Inflammatory macrophage treated with lipopolysaccharide for 1 hour (primary cell): ENCODE measurements at regions not wholly inside any gene's neighbourhood (a gene's known extent, or its start where the extent isn't known, plus 50 kb on each side); places are given as distances from the start of the nearest gene placed in this dataset.

Experiments used
- DNase-seq, 2 donors: peaks; one replicate each; pipeline ENCODE4 v3.0.0-alpha.2; 2020 to 2022

DNA sequence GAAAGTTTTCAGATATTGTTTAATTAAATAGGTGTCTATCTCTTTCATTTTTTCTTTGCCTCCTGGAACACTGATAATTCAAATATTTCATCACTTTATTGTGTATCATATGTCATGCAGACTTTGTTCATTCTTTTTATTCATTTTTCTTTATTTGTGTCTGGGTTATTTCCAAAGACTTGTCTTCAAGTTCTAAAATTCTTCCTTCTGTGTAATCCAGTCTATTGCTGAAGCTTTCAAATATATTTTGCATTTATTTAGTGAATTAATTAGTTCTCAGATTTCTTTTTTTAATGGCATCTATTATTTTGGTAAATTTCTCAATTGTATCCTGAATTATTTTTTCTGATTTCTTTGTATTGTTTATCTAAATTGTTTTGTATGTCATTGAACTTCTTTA is 70.1 kb downstream of the ZNF330 start:
- no peak for DNase-seq

DNA sequence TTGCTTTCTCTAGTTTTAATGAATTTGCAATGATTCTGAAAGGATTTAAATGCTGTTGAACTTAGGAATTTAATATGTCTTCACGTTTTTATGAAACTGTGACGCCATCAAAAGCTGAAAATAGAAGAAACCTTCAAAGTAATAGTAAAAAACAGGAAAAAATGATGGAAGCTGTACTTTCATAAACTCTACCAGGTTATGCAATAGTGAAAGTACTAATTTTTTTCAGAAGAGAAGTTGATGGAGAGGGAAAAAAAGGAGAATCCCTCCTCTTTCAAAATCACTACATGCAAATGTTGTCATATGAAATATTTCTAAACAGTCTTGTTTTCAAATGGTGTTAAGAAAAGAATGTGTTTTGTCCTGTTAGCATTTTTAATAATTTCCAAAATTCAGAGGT is 73.6 kb downstream of the ZNF330 start:
- peak; percentile 85 to 93 for DNase-seq

DNA sequence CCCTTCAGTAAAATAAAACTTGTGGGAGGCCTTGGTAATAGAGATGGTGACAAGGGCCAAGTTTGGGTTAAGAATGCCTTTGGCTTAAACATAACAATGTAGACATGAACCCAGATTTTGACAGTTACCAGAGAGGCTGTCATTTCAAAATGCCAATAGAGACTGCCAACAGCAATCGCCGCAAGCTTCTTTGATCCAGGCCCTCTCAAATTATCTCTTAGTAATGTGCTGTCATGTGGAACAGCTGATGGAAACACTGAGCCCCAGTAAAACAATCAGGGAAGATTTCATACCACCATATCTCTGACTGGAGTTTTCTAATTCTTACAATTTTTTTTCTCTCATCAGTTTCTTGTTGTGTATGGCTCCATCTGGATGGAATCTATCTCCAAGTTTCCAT is 80.5 kb downstream of the ZNF330 start:
- DNase-seq = no peak

DNA sequence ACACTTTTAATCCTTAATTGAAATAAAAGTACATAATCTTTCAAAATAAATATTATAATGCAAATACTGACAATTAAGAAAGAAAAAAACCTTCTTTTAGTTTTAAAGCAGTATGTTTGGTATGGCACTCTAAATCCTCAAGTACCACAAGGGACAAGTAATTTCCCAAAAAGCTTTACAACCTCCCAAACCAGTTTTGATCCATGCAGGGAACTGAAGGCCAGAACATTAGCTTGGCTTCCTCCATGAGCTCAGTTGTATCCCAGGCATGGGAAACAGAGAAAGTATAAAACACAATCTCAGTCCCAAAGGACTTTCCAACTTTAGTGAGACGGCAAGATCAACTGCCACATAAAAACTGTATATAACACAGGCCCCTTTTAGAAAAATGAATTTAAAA is 82.2 kb downstream of the ZNF330 start:
- no peak for DNase-seq

DNA sequence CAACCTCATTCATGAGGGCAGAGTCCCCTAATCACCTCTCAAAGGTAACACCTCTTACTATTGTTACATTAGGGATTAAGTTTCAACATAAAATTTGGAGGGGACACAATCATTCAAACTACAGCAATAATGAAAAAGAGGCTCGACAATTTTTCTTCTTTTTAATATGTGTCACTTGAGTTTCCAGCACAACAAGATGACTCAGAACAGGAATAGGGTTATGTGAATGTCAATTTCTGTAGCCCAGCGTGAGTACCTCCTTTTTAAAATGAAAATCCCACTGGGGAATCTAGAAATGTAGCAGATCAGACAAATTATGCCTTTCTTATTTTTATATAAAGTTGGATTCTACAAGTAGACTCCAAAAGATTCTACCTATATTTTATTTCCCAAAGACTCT is 83.7 kb downstream of the ZNF330 start:
- no peak for DNase-seq

DNA sequence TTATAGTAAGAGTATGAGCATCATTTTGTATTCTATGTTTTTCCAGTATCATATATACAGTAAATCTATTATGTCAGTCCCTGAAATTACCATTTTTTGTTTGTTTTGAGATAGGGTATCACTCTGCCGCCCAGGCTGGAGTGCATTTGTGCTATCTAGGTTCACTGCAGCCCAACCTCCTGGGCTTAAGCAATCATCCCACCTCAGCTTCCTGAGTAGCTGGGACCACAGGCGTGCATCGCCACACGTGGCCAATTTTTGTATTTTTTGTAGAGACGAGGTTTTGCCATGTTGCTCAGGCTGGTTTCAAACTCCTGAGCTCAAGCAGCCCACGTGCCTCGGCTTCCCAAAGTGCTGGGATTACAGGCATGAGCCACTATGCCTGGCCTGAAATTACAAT is 85.6 kb downstream of the ZNF330 start:
- no peak for DNase-seq

DNA sequence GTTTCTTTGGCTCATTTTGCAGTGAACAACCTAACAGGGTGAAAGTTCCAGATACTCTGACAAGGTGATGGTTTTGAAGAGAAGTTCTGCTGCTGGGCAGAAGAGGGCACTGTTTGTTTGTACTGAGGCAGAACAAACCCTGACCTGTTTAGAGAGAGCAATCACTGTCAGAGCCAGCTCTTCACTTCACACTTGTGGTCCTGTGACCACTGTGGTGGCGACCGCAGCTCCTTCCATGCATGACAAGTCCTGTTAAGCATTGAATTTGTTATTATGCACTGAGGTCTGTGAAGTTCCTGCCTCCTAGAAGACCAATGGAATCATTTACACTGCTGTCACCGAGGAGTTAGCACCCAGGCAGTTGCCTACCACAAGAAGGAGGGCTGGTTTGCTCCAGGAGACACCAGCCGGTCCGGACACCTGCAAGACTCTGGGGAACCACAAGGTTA is 86.6 kb downstream of the ZNF330 start:
- peak; percentile 48 to 66 for DNase-seq

DNA sequence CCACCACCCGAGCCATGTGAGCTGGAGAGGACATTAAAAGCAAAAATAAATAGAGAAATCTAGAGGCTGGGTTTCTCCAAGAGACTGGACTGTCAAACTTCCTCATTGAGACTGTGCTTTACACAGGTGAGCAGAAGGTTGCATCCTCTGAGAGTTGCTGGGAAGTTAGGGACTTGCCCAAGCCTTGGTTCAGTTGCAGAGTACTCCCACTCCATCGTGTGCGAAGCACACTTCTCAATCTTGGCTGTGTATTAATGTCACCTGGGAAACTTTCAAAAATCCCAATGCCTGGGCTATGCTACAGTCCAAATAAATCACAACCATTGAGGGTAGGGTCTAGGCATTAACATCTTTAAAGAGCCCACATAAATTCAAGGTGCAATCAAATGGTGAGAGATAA is 89.2 kb downstream of the ZNF330 start:
- DNase-seq = peak in 1 of 2 donors; percentile 54

DNA sequence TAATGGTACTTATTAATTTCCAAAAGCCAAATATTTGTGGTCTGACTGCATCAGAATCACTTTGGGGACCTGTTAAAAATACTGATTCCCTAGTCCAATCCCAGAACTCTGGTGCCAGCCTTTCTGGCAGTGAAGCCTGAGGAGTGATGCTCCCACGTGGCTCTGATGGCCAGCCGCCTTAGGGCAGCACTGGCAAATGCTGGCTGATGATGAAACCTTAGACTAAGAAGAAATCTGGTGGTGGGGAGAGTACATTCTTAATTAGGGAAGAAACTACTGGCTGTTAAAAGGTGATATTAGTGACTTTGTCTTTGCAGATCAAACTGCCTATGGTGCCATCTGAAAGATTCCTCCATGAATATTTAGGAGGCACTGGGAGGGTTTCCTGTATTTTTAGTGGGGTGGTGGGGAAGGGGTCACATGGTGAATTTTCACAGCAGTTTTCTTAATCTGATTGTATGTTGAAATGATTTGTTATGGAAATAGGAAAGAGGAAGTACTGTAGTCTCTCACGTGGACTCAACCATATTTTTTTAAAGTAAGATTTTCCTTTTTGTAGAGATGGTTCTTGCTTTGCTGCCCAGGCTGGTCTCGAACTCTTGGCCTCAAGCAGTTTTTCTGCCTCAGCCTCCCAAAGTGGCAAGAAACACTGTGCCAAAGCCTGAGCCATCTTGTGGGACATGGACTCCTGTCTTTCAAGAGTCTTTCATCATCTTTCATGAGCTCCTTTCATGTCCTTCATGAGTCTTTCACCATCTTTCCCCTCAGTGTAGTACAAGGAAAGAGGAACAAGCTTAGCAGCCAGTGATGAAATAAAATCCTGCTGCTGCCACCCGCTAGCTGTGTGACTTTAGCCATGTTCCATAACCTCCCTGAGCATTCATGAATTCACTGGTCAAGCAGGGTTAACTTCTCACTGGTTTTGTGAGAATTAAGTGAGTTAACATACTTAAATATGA is 90.8 kb downstream of the ZNF330 start:
- peak; percentile 78 to 90 for DNase-seq

DNA sequence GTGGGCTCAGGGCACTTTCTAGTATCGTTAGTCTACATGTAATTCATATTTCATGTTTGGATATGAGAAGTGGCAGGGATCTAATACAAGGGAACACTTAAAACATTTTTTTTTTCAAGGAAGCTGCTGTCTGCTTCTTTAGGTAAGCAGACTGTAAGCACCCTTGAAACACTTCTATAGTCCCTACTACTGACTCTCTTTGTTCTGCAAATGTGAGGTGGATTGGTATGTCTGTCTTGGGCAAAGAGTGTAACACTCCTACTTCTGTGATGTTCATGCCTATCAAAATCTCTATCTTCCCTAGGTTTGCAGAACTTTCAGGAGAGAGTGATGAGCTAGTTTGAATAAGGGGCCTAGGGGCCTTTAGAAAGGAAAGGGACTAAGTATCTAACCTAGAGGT is 93.9 kb downstream of the ZNF330 start:
- no peak for DNase-seq

DNA sequence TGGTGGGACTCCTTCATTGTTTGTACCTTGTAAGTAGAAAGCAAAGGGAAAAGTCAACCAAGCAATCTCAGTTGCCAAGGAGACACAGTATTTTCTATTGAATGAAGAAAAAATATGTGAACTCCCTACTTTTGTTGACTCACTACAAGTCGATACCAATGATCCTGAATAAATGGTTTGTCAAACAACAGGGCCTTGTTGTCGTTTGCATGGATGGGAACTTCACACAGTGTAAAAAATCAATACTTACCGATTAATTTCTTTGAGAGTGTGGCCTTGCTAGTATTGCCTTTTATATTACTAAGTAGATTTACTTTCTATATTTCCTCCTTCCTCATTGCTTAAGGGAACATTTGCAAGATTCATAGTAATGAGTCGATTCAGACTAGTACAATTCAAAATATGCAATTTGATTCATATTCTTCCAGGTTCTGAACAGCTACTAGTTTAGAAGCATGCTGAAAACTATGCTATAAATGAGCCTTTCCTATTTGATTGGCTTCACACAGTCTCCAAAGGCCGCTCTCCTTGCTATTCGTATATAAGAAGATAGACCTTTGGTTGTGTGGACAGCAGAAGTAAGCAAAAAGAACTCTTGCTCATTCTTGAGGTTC is 108.0 kb downstream of the ZNF330 start:
- peak in 1 of 2 donors; percentile 5 for DNase-seq

DNA sequence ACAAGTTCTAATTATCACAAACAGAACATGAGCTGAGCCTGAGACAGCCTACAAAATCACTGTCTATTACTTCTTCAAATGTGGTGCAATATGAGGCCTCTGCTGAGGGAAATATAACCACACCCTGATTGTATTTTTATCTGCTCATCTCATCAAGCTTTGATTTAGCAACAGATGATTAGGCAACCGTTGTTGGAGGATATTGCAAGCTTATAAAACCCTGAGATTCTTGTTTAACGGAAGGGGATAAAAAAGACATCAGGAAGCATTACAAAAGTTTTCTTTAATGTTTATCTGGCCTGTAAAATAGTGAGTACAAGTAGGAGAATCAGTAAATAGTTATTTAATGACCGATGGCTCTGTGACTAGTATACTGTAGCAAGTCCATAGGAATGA is 108.5 kb downstream of the ZNF330 start:
- DNase-seq = peak; percentile 96 to 98

DNA sequence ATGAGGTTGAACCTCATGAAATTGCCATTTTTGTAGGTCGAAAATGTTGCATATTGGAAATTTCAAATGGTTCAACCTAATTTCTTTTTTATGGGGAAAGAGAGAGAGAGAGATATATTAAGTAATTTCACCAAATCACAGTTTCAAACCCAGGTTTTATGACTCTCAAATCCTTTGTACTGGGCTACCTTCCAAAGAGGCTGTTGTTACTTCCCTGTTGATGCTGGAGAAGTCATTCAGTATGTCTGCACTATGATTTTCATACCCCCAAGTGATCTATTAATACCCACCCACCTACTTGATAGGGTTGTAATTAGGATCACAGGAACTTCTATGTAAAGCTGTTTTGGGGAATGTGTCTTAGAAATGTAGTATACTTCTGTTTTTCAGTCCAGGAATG is 109.9 kb downstream of the ZNF330 start:
- DNase-seq = no peak

DNA sequence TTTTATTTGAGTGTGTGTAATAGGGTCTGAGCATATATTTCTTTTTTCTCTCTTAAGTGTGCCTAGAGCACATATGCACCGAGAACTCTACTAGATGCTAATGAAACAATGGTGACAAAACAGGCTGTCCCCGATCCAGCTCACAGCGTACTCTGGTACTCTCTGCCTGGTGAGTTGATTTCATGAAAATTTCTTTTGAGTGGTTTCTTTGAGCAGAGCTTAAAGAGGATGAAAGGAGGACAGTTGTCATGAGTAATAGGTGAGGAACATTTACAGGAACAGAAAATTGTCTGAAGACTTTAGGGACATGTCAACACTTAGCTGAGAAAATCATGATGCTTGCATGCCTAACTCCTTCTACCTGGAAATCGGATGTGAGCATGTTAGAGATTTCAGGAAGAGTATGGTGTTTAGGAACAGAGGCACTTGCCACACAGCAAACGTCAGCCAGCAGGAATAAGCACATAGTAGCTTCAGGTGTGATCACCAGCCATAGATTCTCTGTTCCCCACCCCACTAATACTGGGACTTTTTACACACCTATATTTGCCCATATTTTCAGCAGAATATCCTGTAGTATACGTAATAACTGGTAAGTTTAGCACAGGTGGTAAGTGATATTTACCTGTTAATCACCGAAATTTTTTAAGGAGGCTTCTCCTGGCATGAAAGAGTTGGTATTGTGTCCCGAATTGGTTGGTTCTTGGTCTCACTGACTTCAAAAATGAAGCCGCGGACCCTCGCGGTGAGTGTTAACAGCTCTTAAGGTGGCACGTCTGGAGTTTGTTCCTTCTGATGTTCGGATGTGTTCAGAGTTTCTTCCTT is 111.1 kb downstream of the ZNF330 start:
- no peak for DNase-seq

DNA sequence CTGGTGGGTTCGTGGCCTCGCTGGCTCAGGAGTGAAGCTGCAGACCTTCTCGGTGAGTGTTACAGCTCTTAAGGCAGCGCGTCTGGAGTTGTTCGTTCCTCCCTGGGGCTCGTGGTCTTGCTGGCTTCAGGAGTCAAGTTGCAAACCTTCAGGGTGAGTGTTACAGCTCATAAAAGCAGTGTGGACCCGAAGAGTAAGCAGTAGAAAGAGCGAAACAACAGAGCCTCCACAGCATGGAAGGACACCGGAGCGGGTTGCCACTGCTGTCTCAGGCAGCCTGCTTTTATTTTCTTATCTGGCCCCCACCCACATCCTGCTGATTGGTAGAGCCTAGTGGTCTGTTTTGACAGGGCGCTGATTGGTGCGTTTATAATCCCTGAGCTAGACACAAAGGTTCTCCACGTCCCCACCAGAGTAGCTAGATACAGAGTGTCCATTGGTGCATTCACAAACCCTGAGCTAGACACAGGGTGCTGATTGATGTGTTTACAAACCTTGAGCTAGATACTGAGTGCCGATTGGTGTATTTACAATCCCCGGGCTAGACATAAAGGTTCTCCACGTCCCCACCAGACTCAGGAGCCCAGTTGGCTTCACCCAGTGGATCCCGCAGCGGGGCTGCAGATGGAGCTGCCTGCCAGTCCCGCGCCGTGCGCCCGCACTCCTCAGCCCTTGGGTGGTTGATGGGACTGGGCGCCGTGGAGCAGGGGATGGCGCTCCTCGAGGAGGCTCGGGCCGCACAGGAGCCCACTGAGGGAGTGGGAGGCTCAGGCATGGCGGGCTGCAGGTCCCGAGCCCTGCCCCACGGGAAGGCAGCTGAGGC is 111.9 kb downstream of the ZNF330 start:
- DNase-seq = peak in 1 of 2 donors; percentile 53

DNA sequence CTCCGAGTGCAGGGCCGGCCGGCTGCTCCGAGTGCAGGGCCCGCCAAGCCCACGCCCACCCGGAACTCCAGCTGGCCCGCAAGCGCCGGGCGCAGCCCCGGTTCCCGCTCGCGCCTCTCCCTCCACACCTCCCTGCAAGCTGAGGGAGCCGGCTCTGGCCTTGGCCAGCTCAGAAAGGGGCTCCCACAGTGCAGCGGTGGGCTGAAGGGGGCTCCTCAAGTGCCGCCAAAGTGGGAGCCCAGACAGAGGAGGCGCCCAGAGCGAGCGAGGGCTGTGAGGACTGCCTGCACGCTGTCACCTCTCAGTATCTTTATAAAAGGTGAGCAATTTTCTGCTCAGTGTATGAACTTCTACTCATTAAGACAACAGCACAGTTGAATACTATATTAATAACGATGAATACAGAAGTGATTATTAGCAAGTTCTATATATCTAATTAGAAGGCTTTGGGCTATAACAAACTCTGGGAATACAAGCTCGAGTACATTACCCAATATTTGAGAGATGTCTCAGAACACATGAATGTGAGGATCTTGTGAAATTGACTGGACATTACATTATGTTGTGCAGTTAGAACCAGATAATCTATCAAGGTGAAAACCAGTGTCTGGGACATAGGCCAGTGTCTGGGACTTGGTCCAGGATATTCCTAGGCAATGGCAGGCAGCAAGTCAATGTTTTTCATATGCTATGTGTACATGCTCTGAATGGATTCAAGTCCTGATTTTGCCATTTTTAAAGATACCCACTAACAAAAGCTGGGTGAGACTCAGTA is 112.9 kb downstream of the ZNF330 start:
- peak in 1 of 2 donors; percentile 6 for DNase-seq

DNA sequence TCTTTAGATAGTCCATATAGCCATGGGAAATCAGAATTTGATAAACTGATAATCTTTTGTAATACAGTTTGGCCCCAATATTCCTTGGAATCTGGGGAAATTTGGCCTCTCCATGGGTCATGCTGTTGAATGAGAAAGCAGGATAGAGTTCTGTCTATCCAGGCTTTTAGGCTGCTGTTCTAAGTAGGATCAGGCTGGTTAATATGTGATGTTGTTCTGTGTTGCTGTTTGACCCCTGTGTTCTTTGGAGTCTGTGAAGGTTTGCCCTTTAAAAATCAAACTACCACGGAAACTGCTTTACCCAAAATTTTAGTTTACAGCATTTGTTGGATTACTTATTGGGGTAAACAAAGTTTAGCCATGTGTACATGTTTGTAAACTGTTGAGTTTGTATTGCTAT is 114.5 kb downstream of the ZNF330 start:
- DNase-seq = no peak

DNA sequence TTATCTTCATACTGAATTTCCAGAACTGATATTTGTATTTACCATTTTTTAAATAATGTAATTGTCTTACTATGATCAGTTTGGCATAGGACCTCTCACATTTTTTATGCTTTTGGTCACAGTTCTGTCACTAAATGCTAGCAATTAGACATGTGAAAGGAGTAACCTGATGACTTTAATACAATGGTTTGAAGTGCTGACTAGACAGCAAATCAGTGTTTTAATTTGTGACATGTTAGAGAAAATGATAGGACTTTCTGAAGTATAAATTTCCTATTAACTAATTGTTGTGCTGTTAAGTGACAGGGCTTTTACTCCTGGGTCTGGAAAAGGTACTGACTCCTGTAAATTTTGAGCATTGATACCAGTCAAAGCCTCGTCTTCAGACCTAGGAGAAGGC is 117.5 kb downstream of the ZNF330 start:
- DNase-seq = no peak

DNA sequence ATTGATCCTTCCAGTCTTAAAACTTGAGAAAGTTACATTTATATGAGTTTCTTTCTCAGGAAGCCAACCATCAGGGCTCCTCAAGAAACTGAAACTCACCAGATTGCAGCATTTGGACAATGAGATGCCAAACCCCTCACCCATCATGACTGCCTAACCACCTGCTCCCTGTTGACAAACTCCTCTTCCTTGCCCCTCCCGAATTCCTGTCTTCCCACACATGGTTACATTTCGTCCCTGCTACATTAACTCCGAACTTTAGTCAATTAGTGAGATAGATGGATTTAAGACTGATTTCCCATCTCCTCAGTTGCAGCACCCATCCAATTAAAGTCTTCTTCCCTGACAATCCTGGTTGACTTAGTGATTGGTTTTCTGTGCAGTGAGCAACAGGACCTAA is 118.7 kb downstream of the ZNF330 start:
- no peak for DNase-seq

DNA sequence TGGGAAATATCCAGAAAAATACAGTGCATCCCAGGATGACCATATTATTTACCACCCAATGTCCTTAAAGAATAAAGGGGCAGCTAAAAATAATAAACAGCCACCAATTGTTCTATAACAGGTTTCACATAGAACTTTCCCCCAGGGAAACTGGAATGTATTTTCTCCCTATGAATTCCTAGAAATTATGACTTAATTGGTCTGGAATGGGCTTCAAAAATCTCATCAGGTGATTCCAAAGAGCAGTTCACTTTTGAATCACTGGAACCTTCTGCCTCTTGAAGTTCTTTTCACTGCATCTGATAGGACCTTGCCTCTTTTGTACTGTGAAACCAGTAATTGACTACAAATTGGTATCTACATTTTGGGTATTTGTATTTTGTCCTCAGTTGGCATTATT is 119.3 kb downstream of the ZNF330 start:
- no peak for DNase-seq

DNA sequence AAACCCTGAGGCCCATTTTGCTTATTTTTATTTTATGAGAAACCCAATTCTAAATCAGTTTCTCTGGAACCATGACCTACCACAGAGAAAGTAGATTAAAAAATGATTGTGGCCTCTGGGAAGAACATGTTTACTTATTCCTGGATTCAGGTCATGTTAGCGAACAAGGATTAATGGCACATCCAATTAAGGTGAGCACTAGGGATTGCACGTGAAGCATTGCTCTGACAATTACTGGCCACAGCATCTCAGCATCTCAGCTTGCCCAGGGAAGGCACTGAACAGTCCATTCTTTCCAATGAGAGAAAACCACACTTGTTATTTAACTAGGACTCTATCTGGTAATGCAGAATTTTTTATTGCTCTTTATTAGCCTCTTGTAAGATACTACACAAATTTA is 119.8 kb downstream of the ZNF330 start:
- DNase-seq = no peak

DNA sequence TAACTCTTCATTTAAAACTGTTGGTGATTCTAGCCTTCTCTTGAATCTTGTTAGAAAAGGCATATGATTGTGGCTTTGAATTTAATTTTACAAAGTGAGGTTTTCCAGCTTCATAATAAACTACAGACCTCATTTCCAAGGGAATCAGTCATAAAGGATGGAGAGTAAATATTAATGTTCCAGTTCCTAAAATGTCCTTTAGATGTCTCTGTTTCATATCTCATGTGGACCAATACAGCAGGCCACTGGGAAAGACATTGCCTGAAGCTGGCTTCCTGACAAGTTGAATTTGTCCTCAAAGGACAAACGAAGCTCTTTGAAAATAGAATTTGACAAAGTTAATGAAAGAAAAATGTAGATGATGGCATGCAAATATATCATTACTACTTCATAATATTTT is 125.4 kb downstream of the ZNF330 start:
- peak in 1 of 2 donors; percentile 77 for DNase-seq
